ENCODE measurements at regions not wholly inside any gene's neighbourhood (a gene's known extent, or its start where the extent isn't known, plus 50 kb on each side); places are given as distances from the start of the nearest gene placed in this dataset.

DNA sequence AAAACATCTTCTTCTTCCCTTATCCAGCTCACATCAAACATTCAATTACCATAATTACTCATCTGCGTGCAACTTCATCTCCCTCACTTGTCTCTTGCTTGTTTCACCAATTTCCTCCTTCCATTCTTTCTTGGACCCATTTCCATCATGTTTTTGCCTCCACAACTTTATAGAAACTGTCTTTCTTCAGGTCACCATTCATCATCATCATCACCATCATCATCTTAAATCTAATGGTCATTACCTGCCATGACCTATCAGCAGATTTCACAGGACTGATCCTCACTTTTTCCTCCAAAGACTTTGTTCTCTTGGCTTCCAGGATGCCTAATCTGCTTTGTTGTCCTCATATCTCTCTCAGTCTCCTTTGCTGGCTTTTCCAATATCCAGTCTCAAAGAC is 495.6 kb downstream of the DNAH5 start:
- DNase-seq (ENCODE audit: low read depth in 1 of 2, low spot score in 1 of 2), result no peak
- TF ChIP-seq CTCF (IDR thresholded peaks at IDR 0.05; ENCODE audit: insufficient read depth, low read length) (no peak), SPI1 (IDR thresholded peaks at IDR 0.05; ENCODE audit: borderline replicate concordance, low read depth) (no peak), POLR2AphosphoS5 (IDR thresholded peaks at IDR 0.05; ENCODE audit: low read depth) (no peak), GABPA (IDR thresholded peaks at IDR 0.05; ENCODE audit: low read depth) (no peak), REST (IDR thresholded peaks at IDR 0.05; ENCODE audit: insufficient replicate concordance, low read depth) (no peak)
- Histone ChIP-seq H3K27me3 (ENCODE audit: insufficient read depth, poor library complexity, severe bottlenecking) (no peaks in the 10 kb centered on the region), H3K4me3 (replicated peaks; ENCODE audit: insufficient read depth, low read length) (no peak overlapping the region), H3K27ac (replicated peaks) (no peak overlapping the region)

DNA sequence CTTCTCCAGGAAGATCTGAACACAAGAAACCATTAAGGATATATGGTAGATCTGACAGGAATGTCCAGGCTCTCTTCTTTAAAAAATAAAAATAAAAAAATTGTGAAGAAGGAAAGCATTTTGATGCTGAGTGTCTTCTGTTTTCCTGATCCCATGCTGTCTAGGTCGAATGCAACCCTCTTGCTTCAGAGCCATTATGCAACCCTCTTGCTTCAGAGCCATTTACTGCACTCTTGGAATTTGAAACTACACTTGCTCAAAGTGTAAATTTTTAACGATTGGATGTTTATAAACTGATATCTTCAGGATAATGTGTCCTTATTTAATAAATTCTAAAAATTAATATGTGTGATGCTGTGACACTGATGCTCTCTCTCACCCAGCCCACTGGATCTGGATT is 505.1 kb downstream of the DNAH5 start:
- no peak overlapping the region for H3K4me3 ChIP-seq (replicated peaks; ENCODE audit: insufficient read depth, low read length)
- H3K27me3 ChIP-seq (ENCODE audit: insufficient read depth, poor library complexity, severe bottlenecking), result no peaks in the 10 kb centered on the region
- TF ChIP-seq REST (IDR thresholded peaks at IDR 0.05; ENCODE audit: insufficient replicate concordance, low read depth) (no peak), CTCF (IDR thresholded peaks at IDR 0.05; ENCODE audit: insufficient read depth, low read length) (no peak), GABPA (IDR thresholded peaks at IDR 0.05; ENCODE audit: low read depth) (no peak), SPI1 (IDR thresholded peaks at IDR 0.05; ENCODE audit: borderline replicate concordance, low read depth) (no peak), POLR2AphosphoS5 (IDR thresholded peaks at IDR 0.05; ENCODE audit: low read depth) (no peak)
- no peak overlapping the region for H3K27ac ChIP-seq (replicated peaks)
- peak in 1 of 2 experiments; percentile 9 for DNase-seq (ENCODE audit: low read depth in 1 of 2, low spot score in 1 of 2)

DNA sequence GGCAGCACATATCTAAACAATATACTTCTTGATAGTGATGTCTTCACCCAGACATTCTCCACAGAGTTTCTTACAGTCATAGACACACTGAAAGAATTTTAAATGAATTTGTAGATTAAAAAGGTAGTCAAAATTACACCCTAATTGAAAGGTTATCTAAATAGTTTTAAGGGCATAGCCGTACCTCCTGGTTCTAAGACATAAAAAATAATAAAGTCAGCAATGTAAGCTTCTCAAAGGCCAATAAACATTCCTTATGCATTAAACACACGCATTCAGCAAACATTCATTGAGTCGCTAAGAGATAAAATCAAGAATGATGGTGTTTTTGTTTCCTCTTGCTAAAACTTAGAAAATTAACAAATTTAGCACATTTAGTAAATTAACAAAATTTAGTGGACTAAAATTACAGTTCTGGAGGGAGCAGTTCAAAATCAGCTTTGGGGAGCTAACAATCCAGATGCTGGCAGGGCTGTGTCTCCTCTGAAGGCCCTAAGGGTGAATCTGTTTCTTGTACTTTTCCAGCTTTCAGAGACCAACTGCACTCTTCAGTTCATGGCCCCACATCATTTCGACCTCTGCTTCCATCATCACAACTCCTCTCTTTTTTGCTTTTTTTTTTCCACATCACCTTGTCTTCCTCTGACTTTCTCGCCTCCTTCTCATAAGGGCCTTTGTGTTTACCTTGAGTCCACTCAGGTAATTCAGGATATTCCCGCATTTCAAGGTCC is 516.5 kb downstream of the DNAH5 start:
- no peak for TF ChIP-seq SPI1 (IDR thresholded peaks at IDR 0.05; ENCODE audit: borderline replicate concordance, low read depth)
- Histone ChIP-seq H3K4me3 (replicated peaks; ENCODE audit: insufficient read depth, low read length) (no peak overlapping the region), H3K27me3 (ENCODE audit: insufficient read depth, poor library complexity, severe bottlenecking) (no peaks in the 10 kb centered on the region), H3K27ac (replicated peaks) (no peak overlapping the region)
- DNase-seq (ENCODE audit: low read depth in 1 of 2, low spot score in 1 of 2), result no peak

DNA sequence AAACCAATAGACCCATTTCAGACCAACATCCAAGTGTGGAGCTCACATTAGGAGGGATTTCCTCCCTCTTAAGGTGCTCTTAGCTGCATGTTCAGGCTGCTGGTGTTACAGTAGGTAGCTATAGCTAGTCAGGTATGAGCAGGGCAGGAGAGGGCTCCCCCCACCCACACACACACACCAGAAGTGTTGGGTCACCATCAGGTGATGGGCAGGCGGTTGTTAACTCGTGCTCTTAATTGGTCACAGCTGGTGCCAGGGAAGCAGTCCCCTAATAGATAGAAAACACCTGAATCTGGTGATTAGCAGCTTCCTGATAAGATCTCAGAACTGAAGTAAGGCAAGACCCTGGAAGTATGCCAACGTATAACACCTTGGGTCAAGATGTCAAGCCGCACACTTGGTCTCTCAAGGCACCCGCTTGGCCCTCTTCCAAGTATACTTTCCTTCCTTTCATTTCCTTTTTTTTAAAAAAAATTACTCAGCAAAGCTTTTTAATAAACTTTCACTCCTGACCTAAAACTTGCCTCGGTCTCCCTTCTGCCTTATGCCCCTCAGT is 532.4 kb downstream of the DNAH5 start:
- DNase-seq (ENCODE audit: low read depth in 1 of 2, low spot score in 1 of 2), result no peak

More for the DNA sequence above, 532.4 kb downstream of the DNAH5 start:
- Histone ChIP-seq H3K4me3 (replicated peaks; ENCODE audit: insufficient read depth, low read length) (no peak overlapping the region), H3K27ac (replicated peaks) (no peak overlapping the region), H3K27me3 (ENCODE audit: insufficient read depth, poor library complexity, severe bottlenecking) (no peaks in the 10 kb centered on the region)
- TF ChIP-seq GABPA (IDR thresholded peaks at IDR 0.05; ENCODE audit: low read depth), result no peak
- TF ChIP-seq SPI1 (IDR thresholded peaks at IDR 0.05; ENCODE audit: borderline replicate concordance, low read depth), result no peak
- TF ChIP-seq CTCF (IDR thresholded peaks at IDR 0.05; ENCODE audit: insufficient read depth, low read length), result no peak
